ENCODE measurements at regions not wholly inside any gene's neighbourhood (a gene's known extent, or its start where the extent isn't known, plus 50 kb on each side); places are given as distances from the start of the nearest gene placed in this dataset.

GRCh38 chr6:97663252-97663651, 380.2 kb upstream of the MMS22L start:
- Histone ChIP-seq H3K4me2 (ENCODE audit: low read length) (no peak overlapping the region), H4K20me1 (ENCODE audit: insufficient read depth) (no peaks in the 10 kb centered on the region), H3K4me1 (ENCODE audit: control insufficient read depth in 1 of 2, insufficient read depth in 2 of 2, low read length in 2 of 2) (no peaks in the 10 kb centered on the region), H3K27me3 (ENCODE audit: insufficient read depth, low read length) (peaks cover 8% of the 10 kb centered on the region; the same call in 1 of the 2 replicates), H3K36me3 (ENCODE audit: control insufficient read depth in 1 of 2, insufficient read depth in 2 of 2, low read length in 2 of 2) (no peaks in the 10 kb centered on the region), H3K9me3 (ENCODE audit: control insufficient read depth in 1 of 2, insufficient read depth in 1 of 2, low read depth in 1 of 2, low read length in 2 of 2) (no peaks in the 10 kb centered on the region), H3K9ac (ENCODE audit: low read length) (no peak overlapping the region), H3K9me2 (ENCODE audit: insufficient read depth) (no peaks in the 10 kb centered on the region), H3K79me2 (ENCODE audit: insufficient read depth, low read length) (no peaks in the 10 kb centered on the region), H3K27ac (ENCODE audit: low read depth, low read length) (no peak overlapping the region), H2AFZ (ENCODE audit: low read depth, low read length, poor library complexity, severe bottlenecking) (no peak overlapping the region), H3K4me3 (replicated peaks in 1 of 2; ENCODE audit: low read depth in 1 of 2, low read length in 2 of 2) (no peak overlapping the region)
- DNase-seq (ENCODE audit: low read depth, low spot score), result no peak
- POLR2A ChIA-PET, result no interaction called here
- intact Hi-C loops (cut with micrococcal nuclease), result no loop called here
- RAD21 ChIA-PET (ENCODE audit: low non-redundant PET in 1 of 2, low total read pairs in 2 of 2, uncharacterized antibody in 2 of 2, unreplicated experiment in 2 of 2), result no interaction called here
- no TSS peak for BruUV-seq (replicated peaks)
- CTCF ChIA-PET, result no interaction called here
- TF ChIP-seq ELF1 (IDR thresholded peaks at IDR 0.05; ENCODE audit: borderline replicate concordance, low read depth) (no peak), ZNF274 (IDR thresholded peaks at IDR 0.05; ENCODE audit: low read depth, low read length) (no peak), EGR1 (IDR thresholded peaks at IDR 0.05; ENCODE audit: low read depth) (no peak), SIN3A (IDR thresholded peaks at IDR 0.05; ENCODE audit: low read depth) (no peak), JUND (IDR thresholded peaks at IDR 0.05) (no peak), CBX3 (IDR thresholded peaks at IDR 0.05; ENCODE audit: low read depth) (no peak), POLR2AphosphoS5 (IDR thresholded peaks at IDR 0.05; ENCODE audit: low read depth, low read length) (no peak)
- TF ChIP-seq, protein P1, sequence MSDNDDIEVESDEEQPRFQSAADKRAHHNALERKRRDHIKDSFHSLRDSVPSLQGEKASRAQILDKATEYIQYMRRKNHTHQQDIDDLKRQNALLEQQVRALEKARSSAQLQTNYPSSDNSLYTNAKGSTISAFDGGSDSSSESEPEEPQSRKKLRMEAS (IDR thresholded peaks at IDR 0.05), result no peak
- ATAC-seq, result no peak

DNA sequence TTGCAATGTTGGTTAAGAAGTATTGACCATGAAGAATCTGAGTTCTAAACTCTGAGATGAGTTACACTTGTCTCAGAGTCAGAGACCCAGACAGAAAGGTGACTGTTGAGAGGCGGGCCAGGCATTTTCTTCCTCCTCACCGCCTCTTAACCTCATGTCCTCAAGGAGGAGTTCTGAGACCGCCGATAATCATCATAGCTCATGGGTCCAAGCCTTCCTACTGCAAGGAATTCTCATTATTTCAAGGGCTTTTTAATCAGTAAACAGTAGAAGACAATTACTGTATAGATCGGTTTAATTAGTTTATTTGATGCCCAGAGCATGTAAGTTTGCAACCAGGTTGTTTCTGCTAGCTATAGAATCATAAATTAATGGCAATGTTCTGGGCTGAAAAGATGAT, 382.4 kb upstream of the MMS22L start:
- H2AFZ ChIP-seq (ENCODE audit: low read depth, low read length, poor library complexity, severe bottlenecking), result no peak overlapping the region
- H4K20me1 ChIP-seq (ENCODE audit: insufficient read depth), result no peaks in the 10 kb centered on the region
- H3K79me2 ChIP-seq (ENCODE audit: insufficient read depth, low read length), result no peaks in the 10 kb centered on the region
- no peak overlapping the region for H3K9ac ChIP-seq (ENCODE audit: low read length)
- H3K27me3 ChIP-seq (ENCODE audit: insufficient read depth, low read length), result peaks cover 8% of the 10 kb centered on the region; the same call in 1 of the 2 replicates
- no TSS peak for BruUV-seq (replicated peaks)
- H3K9me2 ChIP-seq (ENCODE audit: insufficient read depth), result no peaks in the 10 kb centered on the region
- no peaks in the 10 kb centered on the region for H3K4me1 ChIP-seq (ENCODE audit: control insufficient read depth in 1 of 2, insufficient read depth in 2 of 2, low read length in 2 of 2)
- no peak overlapping the region for H3K4me2 ChIP-seq (ENCODE audit: low read length)
- ChIA-PET CTCF (no interaction called here), POLR2A (no interaction called here), RAD21 (ENCODE audit: low non-redundant PET in 1 of 2, low total read pairs in 2 of 2, uncharacterized antibody in 2 of 2, unreplicated experiment in 2 of 2) (no interaction called here)
- DNase-seq (ENCODE audit: low read depth, low spot score) (no peak), ATAC-seq (no peak)
- intact Hi-C loops (cut with micrococcal nuclease), result no loop called here
- TF ChIP-seq EGR1 (IDR thresholded peaks at IDR 0.05; ENCODE audit: low read depth) (no peak), JUND (IDR thresholded peaks at IDR 0.05) (no peak), ATF3 (IDR thresholded peaks at IDR 0.05) (no peak), SRF (IDR thresholded peaks at IDR 0.05; ENCODE audit: low read depth) (no peak)
- no peaks in the 10 kb centered on the region for H3K9me3 ChIP-seq (ENCODE audit: control insufficient read depth in 1 of 2, insufficient read depth in 1 of 2, low read depth in 1 of 2, low read length in 2 of 2)
- H3K4me3 ChIP-seq (replicated peaks in 1 of 2; ENCODE audit: low read depth in 1 of 2, low read length in 2 of 2), result no peak overlapping the region
- H3K27ac ChIP-seq (ENCODE audit: low read depth, low read length), result no peak overlapping the region
- no peaks in the 10 kb centered on the region for H3K36me3 ChIP-seq (ENCODE audit: control insufficient read depth in 1 of 2, insufficient read depth in 2 of 2, low read length in 2 of 2)

Measured in HCT116 (cell line).